ENCODE measurements at regions not wholly inside any gene's neighbourhood (a gene's known extent, or its start where the extent isn't known, plus 50 kb on each side); places are given as distances from the start of the nearest gene placed in this dataset.

DNA sequence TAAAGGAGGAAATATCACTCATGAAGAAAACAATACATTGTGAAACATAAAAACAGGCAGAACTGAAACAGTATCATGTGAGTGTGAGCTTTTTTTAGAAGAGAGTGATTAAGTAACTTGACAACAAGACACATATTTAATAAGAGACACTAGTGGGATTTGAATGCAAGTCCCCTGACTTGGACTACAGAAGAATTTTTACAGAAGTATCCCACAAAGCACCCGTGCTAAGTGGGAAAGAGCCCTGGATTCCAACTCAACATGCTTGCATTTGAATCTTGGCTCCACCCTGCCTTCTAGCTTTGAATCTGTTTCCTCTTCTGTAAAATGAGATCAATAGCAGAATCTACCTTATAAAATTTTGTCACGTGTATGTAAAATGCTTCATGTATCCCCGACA is 166.2 kb downstream of the ZNF365 start:
- DNase-seq (peak; percentile 55), ATAC-seq (ENCODE audit: low read depth) (peak; percentile 58)
- Mint-ChIP-seq H3K4me1 (peaks cover 67% of the 10 kb centered on the region), H3K4me3 (peak overlapping the region; percentile 66), H3K27ac (peak overlapping the region; percentile 93), H3K9me3 (ENCODE audit: insufficient read depth) (peaks cover 11% of the 10 kb centered on the region), H3K27me3 (no peaks in the 10 kb centered on the region)
- H3K4me1 ChIP-seq (ENCODE audit: control insufficient read depth in 2 of 2, insufficient read depth in 2 of 2, low read length in 2 of 2), result peaks cover 48% of the 10 kb centered on the region in 2 donors
- intact Hi-C loops (cut with micrococcal nuclease), result no loop called here
- peak overlapping the region; percentile 62 for H2AFZ ChIP-seq (ENCODE audit: insufficient read depth, low read depth, low read length, poor library complexity, severe bottlenecking)
- no peaks in the 10 kb centered on the region for H3K79me2 ChIP-seq (ENCODE audit: control insufficient read depth, insufficient read depth, low read length)
- peak overlapping the region in 2 of 5 experiments; percentile 10 to 31 for H3K4me3 ChIP-seq (ENCODE audit: control extremely low read depth in 1 of 5, extremely low read depth in 1 of 5, insufficient read depth in 1 of 5, low read depth in 2 of 5, low read length in 4 of 5)
- H3K27ac ChIP-seq (ENCODE audit: low read length in 2 of 2), result peak overlapping the region; percentile 87
- CTCF ChIA-PET, result interaction anchor here (0.7 to 2.3 kb wide), 8 partner anchors 12 to 277 kb away, joined by 3 to 6 read pairs (median 4); no protein-coding TSS in a partner anchor
- POLR2A ChIA-PET, result interaction anchor here (0.6 to 4.5 kb wide), 3 partner anchors 13 to 98 kb away, joined by 3 to 20 read pairs (median 4); no protein-coding TSS in a partner anchor
- H4K20me1 ChIP-seq (ENCODE audit: control insufficient read depth, insufficient read depth, low read length, poor library complexity, severe bottlenecking), result no peaks in the 10 kb centered on the region
- no peaks in the 10 kb centered on the region for H3K27me3 ChIP-seq (replicated peaks in 1 of 4; ENCODE audit: control extremely low read depth in 1 of 4, control insufficient read depth in 3 of 4, insufficient read depth in 4 of 4, low read length in 3 of 4)
- H3K9ac ChIP-seq (ENCODE audit: low read length), result peak overlapping the region; percentile 37
- no peak for TF ChIP-seq EZH2 (IDR thresholded peaks at IDR 0.05; ENCODE audit: borderline replicate concordance, insufficient read depth, low read depth, low read length, poor library complexity, severe bottlenecking)
- TF ChIP-seq, protein P1, sequence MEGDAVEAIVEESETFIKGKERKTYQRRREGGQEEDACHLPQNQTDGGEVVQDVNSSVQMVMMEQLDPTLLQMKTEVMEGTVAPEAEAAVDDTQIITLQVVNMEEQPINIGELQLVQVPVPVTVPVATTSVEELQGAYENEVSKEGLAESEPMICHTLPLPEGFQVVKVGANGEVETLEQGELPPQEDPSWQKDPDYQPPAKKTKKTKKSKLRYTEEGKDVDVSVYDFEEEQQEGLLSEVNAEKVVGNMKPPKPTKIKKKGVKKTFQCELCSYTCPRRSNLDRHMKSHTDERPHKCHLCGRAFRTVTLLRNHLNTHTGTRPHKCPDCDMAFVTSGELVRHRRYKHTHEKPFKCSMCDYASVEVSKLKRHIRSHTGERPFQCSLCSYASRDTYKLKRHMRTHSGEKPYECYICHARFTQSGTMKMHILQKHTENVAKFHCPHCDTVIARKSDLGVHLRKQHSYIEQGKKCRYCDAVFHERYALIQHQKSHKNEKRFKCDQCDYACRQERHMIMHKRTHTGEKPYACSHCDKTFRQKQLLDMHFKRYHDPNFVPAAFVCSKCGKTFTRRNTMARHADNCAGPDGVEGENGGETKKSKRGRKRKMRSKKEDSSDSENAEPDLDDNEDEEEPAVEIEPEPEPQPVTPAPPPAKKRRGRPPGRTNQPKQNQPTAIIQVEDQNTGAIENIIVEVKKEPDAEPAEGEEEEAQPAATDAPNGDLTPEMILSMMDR (IDR thresholded peaks at IDR 0.05), result no peak
- no peaks in the 10 kb centered on the region for H3K36me3 ChIP-seq (replicated peaks in 1 of 2; ENCODE audit: control extremely low read depth in 1 of 2, control insufficient read depth in 1 of 2, extremely low read depth in 1 of 2, insufficient read depth in 2 of 2, low read length in 1 of 2)
- H3K9me3 ChIP-seq (ENCODE audit: control extremely low read depth in 1 of 3, control insufficient read depth in 2 of 3, insufficient read depth in 1 of 3, low read length in 2 of 3), result peaks cover 1 to 6% (median 3%) of the 10 kb centered on the region in 3 donors
- 0% methylated on average over 1 of the region's 3 CpGs for WGBS (ENCODE audit: insufficient coverage)
- H3K4me2 ChIP-seq (replicated peaks; ENCODE audit: low read depth, low read length, poor library complexity, severe bottlenecking), result peak overlapping the region; percentile 69

DNA sequence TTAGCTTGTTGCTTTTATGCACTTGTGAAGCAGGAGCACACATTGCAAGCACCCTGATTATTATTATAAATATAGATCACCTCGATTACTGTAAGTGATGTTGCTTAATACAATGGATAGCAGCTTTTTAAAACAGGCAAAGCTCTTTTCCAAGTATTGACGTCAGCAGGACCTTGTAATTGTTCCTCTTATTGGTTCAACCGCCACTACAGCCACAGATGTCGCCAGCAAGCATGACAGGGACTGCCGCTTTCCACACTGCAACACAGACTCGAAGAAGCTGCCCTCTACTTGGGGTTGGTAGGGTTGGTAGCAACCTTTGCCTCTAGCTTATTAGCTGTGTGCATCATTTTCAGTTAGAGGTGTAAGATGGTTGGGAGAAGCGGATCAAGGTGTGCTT is 167.6 kb downstream of the ZNF365 start:
- Histone ChIP-seq H3K79me2 (ENCODE audit: control insufficient read depth, insufficient read depth, low read length) (no peaks in the 10 kb centered on the region), H3K4me3 (ENCODE audit: control extremely low read depth in 1 of 5, extremely low read depth in 1 of 5, insufficient read depth in 1 of 5, low read depth in 2 of 5, low read length in 4 of 5) (no peak overlapping the region), H2AFZ (ENCODE audit: insufficient read depth, low read depth, low read length, poor library complexity, severe bottlenecking) (peak overlapping the region; percentile 30), H3K27ac (ENCODE audit: low read length in 2 of 2) (peak overlapping the region; percentile 87), H3K9me3 (ENCODE audit: control extremely low read depth in 1 of 3, control insufficient read depth in 2 of 3, insufficient read depth in 1 of 3, low read length in 2 of 3) (peaks cover 0 to 2% (median 0%) of the 10 kb centered on the region in 3 donors), H3K4me2 (replicated peaks; ENCODE audit: low read depth, low read length, poor library complexity, severe bottlenecking) (peak overlapping the region; percentile 69), H3K27me3 (replicated peaks in 1 of 4; ENCODE audit: control extremely low read depth in 1 of 4, control insufficient read depth in 3 of 4, insufficient read depth in 4 of 4, low read length in 3 of 4) (no peaks in the 10 kb centered on the region), H3K4me1 (ENCODE audit: control insufficient read depth in 2 of 2, insufficient read depth in 2 of 2, low read length in 2 of 2) (peaks cover 58 to 62% of the 10 kb centered on the region in 2 donors), H3K9ac (ENCODE audit: low read length) (peak overlapping the region; percentile 5), H4K20me1 (ENCODE audit: control insufficient read depth, insufficient read depth, low read length, poor library complexity, severe bottlenecking) (no peaks in the 10 kb centered on the region), H3K36me3 (replicated peaks in 1 of 2; ENCODE audit: control extremely low read depth in 1 of 2, control insufficient read depth in 1 of 2, extremely low read depth in 1 of 2, insufficient read depth in 2 of 2, low read length in 1 of 2) (no peaks in the 10 kb centered on the region)
- Mint-ChIP-seq H3K9me3 (ENCODE audit: insufficient read depth) (peaks cover 14% of the 10 kb centered on the region), H3K4me3 (peak overlapping the region; percentile 57), H3K27ac (peak overlapping the region; percentile 83), H3K27me3 (no peaks in the 10 kb centered on the region), H3K4me1 (peaks cover 81% of the 10 kb centered on the region)
- CTCF ChIA-PET, result interaction anchor here (0.8 to 1.4 kb wide), 7 partner anchors 12 to 617 kb away, joined by 3 to 6 read pairs (median 4); no protein-coding TSS in a partner anchor
- peak; percentile 62 for DNase-seq
- no peak for TF ChIP-seq EZH2 (IDR thresholded peaks at IDR 0.05; ENCODE audit: borderline replicate concordance, insufficient read depth, low read depth, low read length, poor library complexity, severe bottlenecking)
- TF ChIP-seq, protein P1 (IDR thresholded peaks at IDR 0.05), result no peak
- intact Hi-C loops (cut with micrococcal nuclease), result loop anchor here (2.0 kb wide), 1 partner anchor 49 kb away; no protein-coding TSS in a partner anchor
- 100% methylated on average over 2 of the region's 7 CpGs for WGBS (ENCODE audit: insufficient coverage)
- POLR2A ChIA-PET, result interaction anchor here (0.6 to 4.5 kb wide), 3 partner anchors 9 to 52 kb away, joined by 4 to 20 read pairs (median 9); no protein-coding TSS in a partner anchor
- peak; percentile 76 for ATAC-seq (ENCODE audit: low read depth)
